ENCODE measurements at regions not wholly inside any gene's neighbourhood (a gene's known extent, or its start where the extent isn't known, plus 50 kb on each side); places are given as distances from the start of the nearest gene placed in this dataset.

DNA sequence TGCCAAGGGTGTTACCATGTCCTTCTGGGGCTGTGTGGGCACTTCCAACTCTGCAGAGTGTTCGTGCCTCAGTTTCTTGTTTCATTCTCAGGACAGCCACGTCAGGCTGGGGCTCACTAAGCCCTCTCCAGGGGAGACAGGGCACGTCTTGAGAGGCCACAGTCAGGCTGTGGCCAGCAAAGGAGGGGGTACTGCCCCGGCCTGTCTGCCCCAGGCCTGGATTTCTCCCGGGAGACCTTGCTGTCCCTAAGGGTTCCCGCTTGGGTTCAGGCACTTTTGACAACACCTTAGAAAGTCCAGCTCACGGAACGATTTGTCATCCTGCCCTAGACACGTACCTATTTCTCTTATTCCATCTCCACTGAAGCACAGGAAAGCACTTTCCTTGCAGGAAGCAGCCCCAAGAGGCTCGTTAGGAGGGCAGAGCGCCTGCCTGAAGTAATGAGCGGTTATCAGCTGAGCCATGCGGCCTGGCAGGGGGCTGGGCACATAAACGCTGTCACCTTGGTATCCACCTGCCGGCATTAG, 290.4 kb upstream of the RTL1 start:
- no peak for DNase-seq (ENCODE audit: low spot score)

DNA sequence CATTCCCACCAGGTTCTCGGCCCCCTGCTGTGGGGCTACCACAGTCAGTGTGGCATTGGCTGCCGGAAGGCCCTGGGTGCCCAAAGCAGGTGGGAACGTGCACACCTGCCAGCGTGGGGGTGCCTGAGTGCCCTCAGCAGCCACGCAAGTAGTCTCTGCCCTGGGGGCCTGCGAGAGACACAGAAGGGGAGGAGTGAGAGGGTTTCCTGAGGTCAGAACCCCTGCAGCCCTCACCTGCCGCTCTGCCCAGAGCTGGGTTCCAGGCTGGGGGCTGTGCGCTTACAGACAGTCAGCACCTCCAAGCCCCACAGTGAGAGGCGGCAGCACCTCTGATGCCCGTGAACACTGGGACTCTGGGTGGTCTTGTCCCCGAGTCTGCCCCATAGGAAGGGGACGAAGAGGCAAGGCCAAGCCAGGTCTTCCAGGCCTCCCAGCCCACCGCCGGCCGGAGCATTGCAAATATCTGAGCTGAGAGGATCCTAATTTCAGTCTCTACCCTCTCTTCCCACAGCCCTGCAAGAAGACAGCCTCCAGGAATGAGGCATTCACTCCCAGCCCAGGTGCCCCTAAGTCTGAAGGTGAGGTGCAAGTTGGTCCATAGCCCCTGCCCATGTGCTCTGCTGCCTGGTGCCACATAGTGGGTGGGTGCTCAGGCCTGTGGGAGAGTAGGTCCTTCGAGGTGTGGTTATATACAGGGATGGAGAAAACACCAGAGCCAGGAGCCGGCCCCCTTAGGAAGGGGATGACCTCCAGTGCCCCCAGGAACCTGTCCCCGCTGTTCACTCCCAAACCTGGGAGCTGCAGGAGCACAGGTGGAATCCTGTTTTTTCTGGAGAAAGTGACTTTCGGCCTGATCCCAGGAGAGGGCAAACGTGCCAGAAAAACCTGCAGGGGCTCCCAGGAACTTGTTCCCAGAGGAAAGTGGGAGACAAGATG, 291.1 kb upstream of the RTL1 start:
- no peak for DNase-seq (ENCODE audit: low spot score)

DNA sequence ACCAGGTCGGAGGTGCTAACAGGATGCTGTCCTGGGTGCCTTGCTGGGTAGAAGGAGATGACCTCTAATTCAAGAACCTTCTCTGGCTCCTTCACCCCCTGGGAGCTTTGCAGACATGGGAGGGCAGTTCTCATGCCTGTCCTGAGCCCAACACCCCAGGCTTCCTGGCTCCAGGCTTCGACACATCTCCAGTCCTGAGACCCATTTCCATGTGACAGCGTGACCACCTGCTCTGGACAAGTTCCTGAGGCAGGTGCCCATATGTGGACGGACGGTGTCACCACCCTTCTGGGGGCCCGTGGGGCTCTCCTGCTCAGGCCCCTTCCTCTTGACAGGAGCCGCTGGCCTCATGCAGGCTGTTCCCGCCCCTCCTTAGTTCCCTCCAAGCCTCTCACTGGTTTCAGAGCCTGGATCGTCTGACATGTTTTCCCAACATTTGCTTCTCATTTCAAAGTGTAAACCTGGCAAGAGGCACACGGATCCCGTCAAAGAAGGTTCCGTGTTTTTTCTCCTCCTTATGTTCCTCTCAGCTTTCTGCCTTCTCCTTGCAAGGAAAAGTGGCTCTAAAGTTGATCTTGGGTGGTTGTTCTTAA, 291.9 kb upstream of the RTL1 start:
- DNase-seq (ENCODE audit: low spot score), result no peak

DNA sequence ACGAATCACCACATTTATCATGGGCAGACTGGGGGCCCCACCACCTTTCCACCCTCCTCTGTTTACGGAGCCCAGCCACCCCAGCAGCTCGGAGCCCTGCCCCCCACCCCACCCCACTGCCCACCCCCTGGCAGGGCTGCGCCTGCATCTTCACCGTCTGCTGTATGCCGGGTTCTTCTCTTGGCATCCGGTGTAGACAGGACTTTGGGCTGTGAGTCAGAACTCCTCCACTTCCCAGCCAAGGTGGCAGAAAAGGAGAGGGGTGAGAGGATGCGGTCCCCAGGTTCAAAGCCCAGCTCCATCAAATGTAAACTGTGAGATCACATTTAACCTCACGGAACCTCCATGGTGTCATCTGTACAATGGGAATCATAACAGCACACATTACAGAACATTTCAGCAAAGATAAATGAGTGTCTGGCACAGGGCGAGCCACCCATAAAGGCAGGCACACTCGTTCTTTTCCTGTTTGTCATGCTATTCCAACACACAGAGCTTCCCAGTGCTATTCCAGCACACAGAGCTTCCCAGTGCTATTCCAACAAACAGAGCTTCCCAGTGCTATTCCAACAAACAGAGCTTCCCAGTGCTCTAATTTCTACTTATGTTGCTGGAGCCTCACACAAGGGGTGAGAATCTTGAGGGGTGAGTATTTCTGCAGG, 292.7 kb upstream of the RTL1 start:
- DNase-seq (ENCODE audit: low spot score), result no peak

DNA sequence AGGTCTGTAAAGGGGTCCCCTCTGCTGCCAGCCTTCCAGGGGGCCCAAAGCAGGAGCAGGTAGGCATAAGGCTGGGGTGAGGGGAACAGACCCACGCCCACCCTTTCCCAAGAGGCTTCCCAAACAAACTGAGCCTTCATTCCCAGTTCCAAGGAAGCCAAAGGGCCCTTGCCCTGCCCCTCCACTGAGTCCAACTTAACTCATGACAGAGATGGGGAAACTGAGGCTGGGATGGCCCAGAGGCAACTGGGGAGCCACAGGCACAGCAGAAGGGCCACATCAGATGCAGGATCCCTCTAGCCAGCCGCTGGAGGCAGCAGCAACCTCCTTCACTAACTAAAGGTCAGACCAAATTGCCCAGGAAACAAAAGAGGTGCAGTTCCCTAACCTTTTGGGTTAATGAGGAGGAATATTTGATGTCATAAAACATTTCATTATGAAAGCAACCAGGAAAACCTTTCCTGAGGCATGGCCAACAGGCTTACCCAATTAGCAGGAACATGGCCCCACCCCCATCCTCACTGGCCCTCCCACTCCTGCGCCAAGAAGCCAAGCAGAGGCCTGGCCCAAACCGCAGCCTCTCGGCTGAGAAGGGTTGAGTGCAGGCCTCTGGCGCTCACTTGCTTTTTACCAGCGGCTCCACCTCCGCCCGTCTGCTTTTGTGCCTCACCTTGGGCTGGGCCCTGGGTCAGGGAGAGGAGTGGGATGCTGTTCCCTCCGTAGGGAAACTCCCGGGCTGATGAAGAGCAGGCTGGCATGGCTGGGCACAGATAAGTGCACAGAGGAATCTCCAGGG, 293.5 kb upstream of the RTL1 start:
- DNase-seq (ENCODE audit: low spot score), result no peak

DNA sequence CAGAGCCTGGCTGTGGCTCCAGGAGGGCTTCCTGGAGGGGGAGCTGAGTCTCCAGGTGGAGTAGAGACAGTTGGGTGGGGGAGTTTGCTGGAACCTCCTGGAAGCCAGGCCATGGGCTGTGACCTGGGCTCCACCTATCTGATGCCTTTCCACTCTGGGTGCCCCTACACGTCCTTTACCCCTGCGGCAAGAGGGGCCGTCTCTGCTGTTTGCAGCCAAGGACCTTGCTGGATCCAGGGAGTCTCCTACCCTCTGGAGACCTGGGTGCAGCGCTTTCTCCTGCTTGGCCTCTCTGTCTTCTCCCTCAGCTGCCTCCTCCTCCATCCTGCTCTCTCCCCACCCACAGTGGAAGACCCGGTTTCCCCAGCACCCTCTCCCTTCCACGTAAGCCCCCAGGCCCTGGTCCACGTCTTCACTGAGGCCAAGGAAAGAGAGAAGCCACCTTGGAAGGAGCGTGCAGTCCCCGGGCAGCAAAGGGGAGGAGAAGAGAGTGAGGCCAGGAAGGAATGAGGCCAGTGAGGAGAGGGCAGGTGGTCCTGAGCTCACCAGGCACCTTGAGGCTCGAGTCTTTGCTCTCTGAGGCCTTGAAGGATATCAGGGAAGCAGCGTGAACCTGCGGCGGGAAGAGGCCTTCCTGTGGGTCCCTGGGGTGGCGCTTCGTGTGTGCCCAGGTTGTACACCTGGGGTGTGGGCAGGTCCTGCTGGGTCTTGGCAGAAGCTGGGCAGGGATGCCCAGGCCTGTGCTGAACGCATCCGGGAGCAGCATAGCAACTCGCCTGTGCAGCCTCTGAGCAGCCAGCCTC, 294.3 kb upstream of the RTL1 start:
- DNase-seq (ENCODE audit: low spot score), result no peak

DNA sequence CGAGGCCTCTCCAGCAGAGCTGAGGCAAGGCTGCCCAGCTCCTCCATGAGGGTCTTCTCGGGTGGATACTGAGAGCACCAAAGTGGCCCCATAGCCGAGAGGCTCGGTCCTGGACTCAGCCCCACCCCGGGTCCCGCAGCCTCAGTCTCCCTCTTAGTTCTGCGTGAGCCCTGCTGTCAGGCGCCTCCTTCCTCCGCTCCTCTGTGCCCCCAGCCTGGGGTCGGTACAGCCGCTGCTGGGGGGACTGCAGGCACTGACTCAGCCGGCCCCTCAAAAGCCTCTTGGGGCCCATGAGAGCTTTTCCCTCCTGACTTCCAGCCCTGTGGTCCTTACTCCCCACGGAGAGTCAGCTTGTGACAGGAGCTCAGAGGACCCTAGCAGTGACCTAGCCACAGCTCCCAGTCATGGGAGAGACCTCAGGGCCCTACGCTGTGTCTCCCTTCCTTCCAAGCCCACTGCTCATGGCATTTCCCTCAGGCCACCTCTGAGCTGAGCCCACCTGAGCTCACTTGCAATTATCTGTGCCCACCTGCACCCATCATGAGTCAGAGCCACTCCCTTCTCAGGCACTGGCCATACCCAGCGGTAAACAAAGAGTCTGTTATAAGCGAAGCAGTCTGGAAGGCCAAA, 295.0 kb upstream of the RTL1 start:
- no peak for DNase-seq (ENCODE audit: low spot score)

DNA sequence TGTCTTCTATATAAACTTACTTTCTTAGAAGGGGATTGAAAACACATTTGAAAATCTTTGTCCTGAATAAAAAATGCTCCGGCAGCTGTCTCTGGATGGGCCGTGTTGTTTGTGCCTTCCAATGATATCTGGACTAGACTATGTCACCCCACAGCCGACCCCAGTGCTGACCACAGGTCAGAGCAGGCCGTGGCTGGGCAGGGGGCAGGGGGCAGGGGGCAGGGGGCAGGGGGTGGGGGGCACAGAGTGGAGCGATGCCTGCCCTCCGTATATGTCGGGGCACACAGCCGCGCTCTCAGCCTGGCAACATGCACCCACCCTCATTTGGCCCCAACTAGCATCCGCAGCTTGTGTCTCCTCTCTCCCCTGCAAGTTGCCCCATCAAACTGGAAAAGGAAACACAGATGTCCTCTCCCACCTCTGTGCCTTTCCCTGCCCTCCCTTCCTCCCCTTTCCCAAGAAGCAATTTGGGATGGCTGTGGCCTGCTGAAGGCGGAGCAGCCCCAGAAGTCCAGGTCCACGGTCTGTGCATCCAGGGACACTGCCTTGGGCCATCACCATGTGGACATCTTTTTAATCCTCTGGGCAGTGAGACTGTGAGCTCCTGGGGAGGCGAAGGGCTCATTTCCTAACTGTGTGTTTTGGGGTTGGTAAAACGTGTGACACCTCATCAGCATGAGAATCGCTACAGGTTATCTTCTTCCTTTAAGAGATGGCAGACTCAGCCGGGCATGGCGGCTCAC, 295.7 kb upstream of the RTL1 start:
- DNase-seq (ENCODE audit: low spot score), result no peak

DNA sequence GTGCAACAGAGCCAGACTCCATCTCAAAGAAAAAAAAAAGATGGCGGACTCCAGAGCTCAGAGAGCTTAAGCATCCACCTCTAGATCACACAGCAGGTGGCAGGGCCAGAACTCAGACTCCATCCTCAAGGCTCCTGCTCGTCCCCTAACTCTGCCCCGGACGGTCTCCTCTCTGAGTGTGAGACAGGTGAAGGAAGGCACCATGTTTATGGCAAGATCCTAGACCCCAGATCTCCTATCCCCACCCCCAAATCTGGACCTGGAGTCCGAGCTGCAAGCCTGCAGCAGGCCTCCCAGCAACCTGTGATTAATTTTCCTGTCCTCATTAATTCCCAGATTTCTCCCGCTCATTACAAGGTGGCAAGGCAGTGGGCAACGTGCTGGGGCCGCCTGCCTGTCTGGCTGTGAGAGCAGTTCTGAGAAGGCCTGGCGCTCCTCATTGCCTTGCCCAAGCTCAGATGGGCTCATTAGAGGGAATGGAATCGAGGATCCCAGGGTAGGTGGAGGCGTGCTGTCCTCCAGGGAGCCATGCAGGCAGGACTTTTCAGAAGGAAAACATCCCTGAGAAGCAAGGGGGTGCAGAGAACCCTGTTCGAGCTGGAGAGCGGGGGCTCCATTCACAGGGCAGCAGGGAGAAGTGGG, 296.6 kb upstream of the RTL1 start:
- no peak for DNase-seq (ENCODE audit: low spot score)

DNA sequence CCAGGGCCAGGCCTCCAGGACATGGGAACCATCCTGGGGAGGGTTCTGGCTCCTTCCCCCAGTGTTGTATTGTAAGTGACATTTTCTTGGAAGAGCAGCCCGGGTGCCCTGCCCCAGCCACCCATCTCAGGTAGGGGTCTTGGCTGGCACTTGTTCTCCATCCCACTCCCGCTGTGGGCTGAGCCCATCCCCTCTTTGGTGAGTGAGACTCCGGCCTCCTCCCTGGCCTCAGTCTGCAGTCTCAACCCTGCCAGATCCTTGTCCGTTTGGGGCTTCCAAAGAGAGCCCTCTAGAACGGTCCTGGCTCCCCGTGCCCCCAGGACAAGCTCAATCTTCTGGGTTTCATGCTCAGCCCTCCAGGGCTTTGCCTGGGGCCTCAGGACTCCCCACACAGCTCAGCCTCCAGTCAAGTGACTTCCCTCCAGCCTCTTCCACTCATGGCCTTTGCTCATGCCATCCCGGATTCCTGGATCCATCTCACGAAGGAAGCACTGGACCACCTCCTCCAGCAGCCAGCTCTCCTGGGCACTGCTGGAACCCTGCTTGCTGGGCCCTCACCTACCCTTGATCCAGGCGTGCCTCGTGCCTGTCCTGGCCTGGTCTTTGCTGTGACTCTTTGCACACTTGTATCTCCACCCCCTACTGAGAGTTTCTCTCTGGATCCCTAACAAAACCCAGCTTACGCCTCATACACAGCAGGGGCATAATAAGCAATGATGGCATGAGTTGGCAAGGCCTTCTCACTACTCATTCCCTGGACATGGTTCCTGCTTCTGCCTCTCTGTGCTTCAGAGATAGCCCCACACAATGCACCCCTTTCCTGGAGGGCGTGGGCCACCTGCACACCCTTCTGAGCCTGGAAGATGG, 297.4 kb upstream of the RTL1 start:
- no peak for DNase-seq (ENCODE audit: low spot score)

DNA sequence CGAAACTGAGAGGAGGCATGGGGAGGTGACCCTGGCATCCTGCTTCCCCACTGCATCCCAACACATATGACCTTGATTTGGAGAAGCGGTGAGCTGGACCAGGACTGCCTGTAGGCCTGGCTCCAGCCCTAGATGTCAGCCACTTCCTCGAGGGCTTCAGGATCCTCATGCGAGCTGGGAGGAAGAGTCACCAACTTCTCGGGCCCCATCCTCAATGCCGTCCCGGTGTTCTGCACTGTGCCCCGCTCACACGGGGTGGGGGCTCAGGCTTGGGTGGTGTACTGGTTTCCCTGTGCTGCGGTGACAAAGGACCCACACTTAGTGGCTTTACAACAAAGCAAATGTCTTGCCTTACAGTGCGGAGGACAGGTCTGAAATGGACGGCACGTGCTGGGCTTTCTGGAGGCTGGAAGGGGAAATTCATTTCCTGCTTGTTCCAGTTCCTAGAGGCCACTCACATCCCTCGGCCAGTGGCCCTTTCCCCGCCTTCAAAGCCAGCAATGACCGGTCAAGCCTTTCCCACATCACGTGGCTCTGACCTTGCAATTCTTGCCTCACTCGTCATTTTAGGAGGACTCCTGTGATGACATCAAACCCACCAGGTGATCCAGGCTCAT, 298.1 kb upstream of the RTL1 start:
- DNase-seq (ENCODE audit: low spot score), result no peak

DNA sequence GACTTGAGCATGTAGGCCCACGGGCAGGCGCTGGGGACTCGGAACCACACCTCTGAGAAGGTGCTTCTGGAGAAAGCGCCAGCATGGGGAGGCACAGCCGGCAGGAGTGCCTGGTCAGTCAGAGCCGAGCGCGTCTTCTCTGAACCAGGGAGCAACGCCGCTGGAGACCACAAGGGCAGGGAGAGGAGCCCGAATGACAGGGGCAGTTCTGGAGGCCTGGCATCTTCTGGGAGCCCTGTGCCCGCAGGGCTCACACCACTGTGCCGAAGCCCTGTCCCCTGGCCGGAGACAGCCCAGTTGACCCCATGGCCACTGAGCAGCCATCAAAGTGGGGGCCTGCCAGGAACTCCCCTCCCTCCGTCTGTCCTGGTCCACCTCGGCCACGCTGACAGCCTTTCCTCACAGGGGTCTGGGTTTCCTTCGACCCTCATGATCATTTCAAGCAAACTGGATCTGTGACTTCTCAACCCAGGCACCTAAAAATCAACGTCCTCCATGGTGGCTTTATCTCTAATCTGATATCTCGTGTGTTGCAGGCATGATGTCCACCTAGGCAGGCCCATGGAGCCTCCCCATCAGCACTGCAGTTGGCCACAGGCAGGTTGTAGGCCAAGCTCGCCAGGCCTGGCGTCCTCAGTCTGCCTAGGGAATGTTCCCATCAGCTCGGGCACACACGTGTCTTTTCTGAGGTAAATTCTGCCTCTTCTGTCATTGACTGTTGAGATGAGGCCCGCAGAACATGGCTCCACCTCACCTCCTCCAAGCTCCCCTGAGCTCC, 299.3 kb upstream of the RTL1 start:
- no peak for DNase-seq (ENCODE audit: low spot score)

DNA sequence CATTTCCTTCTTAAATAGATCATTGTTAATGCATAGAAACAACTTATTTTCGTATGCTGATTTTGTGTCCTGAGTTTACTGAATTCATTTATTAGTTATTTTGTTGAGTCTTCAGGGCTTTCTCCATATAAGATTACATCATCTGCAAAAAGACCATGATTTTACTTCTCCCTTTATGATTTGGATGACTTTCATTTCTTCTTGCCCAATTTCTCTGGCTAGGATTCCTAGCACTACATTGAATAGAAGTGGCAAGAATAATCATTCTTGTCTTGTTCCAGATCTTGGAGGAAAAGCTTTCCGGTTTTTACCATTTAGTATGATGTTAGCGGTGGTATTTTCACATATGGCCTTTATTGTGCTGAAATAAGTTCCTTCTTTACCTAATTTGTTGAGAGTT, 303.0 kb upstream of the RTL1 start:
- no peak for DNase-seq (ENCODE audit: low spot score)

DNA sequence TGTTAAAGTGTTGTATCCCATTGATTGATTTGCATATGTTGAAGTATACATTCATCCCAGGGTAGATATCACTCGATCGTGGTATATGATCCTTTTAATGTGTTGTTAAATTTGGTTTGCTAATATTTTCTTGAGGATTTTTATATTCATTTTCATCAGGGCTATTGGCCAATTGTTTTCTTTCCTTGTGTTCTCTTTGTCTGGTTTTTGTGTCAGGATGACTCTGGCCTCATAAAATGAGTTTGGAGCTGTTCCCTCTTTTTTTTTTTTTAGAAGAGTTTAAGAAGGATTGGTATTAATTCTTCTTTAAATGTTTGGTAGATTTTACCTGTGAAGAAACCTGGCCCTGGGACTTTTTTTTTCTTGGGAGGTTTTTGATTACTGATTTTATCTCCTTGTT, 303.5 kb upstream of the RTL1 start:
- DNase-seq (ENCODE audit: low spot score), result no peak

DNA sequence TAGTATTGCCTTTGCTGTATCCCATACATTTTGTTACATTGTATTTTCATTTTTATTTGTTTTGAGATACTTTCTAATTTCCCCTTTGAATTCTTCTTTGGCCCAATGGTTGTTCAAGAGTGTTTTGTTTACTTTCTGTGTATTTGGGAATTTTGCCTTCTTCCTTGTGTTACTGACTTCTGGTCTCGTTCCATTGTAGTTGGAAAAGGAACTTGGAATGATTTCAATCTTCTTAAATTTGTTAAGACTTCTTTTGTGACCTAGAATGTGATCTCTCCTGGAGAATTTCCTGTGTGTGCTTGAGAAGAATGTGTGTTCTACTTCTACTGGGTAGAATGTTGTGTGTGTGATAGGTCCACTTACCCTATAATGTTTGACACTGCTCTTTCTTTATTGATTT, 304.4 kb upstream of the RTL1 start:
- no peak for DNase-seq (ENCODE audit: low spot score)

DNA sequence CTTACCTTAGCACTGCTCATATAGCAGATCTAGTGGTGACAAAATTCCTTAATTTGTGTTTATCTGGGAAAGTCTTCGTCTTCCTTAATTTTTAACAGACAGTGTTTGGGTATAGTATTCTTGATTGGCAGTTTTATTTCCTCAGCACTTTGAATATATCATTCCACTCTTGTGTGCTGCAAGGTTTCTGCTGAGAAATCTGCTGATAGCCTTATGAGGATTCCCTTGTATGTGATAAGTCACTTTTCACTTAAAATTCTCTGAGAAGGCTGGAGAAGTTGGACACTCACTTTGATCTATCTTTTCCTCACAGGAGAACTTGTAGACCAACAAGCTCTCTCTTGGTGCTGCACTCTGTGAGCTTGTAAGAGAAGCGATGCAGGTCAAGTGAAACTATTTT, 306.1 kb upstream of the RTL1 start:
- no peak for DNase-seq (ENCODE audit: low spot score)

DNA sequence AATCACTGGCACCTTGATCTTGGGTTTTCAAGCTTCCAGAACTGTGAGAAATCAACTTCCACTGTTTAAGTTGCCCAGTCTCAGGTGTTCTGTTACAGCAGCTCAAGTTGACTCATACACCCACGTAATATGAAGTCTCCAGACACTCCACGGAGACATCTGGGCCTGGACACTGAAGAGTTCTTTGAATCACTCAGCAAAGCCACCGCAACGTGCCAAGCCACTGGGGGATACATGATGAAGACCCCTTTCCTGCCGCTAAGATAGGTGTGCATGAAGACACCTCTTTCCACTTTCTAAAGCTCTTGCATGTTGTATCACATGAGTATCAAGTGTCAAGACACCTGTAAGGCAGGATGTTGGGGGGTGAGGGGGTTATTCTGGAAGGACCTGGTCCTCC, 311.7 kb upstream of the RTL1 start:
- DNase-seq (ENCODE audit: low spot score), result no peak

Data from A172 (cell line).